Stomach (tissue), 4 donors: ENCODE measurements at regions not wholly inside any gene's neighbourhood (a gene's known extent, or its start where the extent isn't known, plus 50 kb on each side); places are given as distances from the start of the nearest gene placed in this dataset.

Experiments
- EP300 ChIP-seq: sonication (generic); formaldehyde crosslinking; IDR thresholded peaks from one replicate; pipeline ENCODE4 v1.6.1; 2017; ENCODE audit warnings: antibody characterized with exemption
- POLR2AphosphoS5 ChIP-seq, 3 donors: sonication (generic); formaldehyde crosslinking; IDR thresholded peaks; one replicate each; pipeline ENCODE4 v1.6.1; 2016; ENCODE audit warnings: antibody characterized with exemption in 3 of 3
- TF ChIP-seq, protein P1 (sequence below), 7 experiments: fragments of 450-650 bp in 4 of 7; fragments of 200-600 bp in 3 of 7; sonication (generic) in 3 of 7; IDR thresholded peaks; one replicate each; pipeline ENCODE4 v1.5.1; 2016 to 2019; ENCODE audit warnings: antibody characterized with exemption in 7 of 7, control low read depth in 2 of 7, mild to moderate bottlenecking in 1 of 7

DNA sequence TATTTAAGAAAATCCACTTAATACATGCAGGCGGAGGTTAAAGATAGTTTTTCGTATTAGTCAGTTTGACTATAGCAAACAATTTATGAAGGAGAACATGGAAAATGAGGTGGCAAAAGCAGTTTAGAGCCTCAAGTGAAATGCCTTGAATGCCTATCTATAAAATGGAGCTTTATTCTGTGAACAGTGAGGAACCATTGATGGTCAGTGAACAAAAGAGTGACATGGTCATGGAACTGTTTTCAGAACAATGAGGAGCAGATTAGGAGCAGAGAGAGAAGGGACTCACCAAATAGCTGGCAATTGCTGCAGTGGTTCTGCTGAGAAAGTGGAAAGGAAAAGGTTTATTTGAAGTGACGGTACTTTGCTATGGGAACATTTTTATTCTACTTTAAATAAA, 299.8 kb downstream of the DUSP10 start:
- no peak for TF ChIP-seq POLR2AphosphoS5 (IDR thresholded peaks at IDR 0.05)
- TF ChIP-seq, protein P1, sequence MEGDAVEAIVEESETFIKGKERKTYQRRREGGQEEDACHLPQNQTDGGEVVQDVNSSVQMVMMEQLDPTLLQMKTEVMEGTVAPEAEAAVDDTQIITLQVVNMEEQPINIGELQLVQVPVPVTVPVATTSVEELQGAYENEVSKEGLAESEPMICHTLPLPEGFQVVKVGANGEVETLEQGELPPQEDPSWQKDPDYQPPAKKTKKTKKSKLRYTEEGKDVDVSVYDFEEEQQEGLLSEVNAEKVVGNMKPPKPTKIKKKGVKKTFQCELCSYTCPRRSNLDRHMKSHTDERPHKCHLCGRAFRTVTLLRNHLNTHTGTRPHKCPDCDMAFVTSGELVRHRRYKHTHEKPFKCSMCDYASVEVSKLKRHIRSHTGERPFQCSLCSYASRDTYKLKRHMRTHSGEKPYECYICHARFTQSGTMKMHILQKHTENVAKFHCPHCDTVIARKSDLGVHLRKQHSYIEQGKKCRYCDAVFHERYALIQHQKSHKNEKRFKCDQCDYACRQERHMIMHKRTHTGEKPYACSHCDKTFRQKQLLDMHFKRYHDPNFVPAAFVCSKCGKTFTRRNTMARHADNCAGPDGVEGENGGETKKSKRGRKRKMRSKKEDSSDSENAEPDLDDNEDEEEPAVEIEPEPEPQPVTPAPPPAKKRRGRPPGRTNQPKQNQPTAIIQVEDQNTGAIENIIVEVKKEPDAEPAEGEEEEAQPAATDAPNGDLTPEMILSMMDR (IDR thresholded peaks at IDR 0.05), result no peak
- TF ChIP-seq EP300, result no peak
